K562 (cell line): ENCODE measurements at regions not wholly inside any gene's neighbourhood (a gene's known extent, or its start where the extent isn't known, plus 50 kb on each side); places are given as distances from the start of the nearest gene placed in this dataset. TPM values are rescaled to one million over a fixed set of nuclear protein-coding genes. Genes with fewer than 3 reads are reported as not detected.

Source experiments
- microRNA-seq: library from miRNA; unstranded; fragments of <30 nt; microRNA quantifications from one replicate; pipeline ENCODE4, GENCODE V29; 2018; ENCODE audit warnings: borderline microRNAs expressed
- small RNA-seq: library from RNA; depleted of rRNA; stranded (forward); fragments of <200 nt; gene quantifications from one replicate; pipeline ENCODE3, GENCODE V24; 2014
- TF ChIP-seq, protein P1 (sequence below): sonication (generic); IDR thresholded peaks from 2 replicates; pipeline ENCODE4 v1.6.1; 2016

DNA sequence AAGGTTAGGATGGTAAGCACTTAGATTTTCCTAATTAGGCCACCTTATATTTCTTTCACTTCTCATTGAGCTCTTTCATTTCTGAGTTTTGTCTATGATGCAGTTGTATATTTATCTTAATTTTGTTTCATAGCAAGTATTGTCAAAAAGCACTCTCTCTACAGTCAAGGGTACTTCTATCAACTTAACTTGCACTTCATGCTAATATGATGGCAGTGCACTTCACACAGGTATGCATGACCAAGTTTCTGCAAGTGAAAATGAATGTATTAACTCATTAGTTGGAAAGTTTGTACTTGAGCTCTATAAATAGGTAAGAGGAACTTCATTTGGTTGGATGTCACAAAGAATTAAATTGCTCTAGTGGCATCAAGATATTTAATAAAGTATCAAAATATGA, 51.5 kb upstream of the CDH19 start (continued):
- TF ChIP-seq, protein P1, sequence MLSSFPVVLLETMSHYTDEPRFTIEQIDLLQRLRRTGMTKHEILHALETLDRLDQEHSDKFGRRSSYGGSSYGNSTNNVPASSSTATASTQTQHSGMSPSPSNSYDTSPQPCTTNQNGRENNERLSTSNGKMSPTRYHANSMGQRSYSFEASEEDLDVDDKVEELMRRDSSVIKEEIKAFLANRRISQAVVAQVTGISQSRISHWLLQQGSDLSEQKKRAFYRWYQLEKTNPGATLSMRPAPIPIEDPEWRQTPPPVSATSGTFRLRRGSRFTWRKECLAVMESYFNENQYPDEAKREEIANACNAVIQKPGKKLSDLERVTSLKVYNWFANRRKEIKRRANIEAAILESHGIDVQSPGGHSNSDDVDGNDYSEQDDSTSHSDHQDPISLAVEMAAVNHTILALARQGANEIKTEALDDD: no peak
- TF ChIP-seq, all 486 proteins: peak for 0

Small RNA genes in the stretch of these regions (microRNA-seq; reads per million reads assigned to microRNA genes)
- gene MIR5011: not detected

Small RNA genes in the stretch of these regions (small RNA-seq; reads per million reads assigned to genes)
- not detected for gene AC091042.1
- not detected for gene MIR5011
- not detected for gene RNU6-1037P
- not detected for gene RPL31P9
